Fibroblast of lung (primary cell): ENCODE measurements at regions not wholly inside any gene's neighbourhood (a gene's known extent, or its start where the extent isn't known, plus 50 kb on each side); places are given as distances from the start of the nearest gene placed in this dataset.

Experiments
- DNase-seq, 2 donors: peaks; one replicate each; pipeline versions ENCODE4 v3.0.0 to v3.0.0-alpha.2; 2010; ENCODE audit warnings: low read depth in 2 of 2
- H2AFZ ChIP-seq: 2 replicates; pipeline ENCODE4 v1.5.1; 2012; ENCODE audit warnings: low read length, control low read depth, inconsistent platforms
- H3K27ac ChIP-seq: 2 replicates; pipeline ENCODE4 v1.5.1; 2011; ENCODE audit warnings: low read length, control low read depth; ENCODE audit not compliant: insufficient read depth
- H3K27me3 ChIP-seq: 2 replicates; pipeline ENCODE4 v1.5.1; 2011; ENCODE audit warnings: mild to moderate bottlenecking, low read length; ENCODE audit not compliant: control insufficient read depth, insufficient read depth
- H3K36me3 ChIP-seq: 2 replicates; pipeline ENCODE4 v1.5.1; 2011; ENCODE audit warnings: low read length; ENCODE audit not compliant: control insufficient read depth, insufficient read depth
- H3K4me1 ChIP-seq: 2 replicates; pipeline ENCODE4 v1.5.1; 2011; ENCODE audit warnings: low read length; ENCODE audit not compliant: control insufficient read depth, insufficient read depth; ENCODE audit errors: extremely low read depth
- H3K4me2 ChIP-seq: 2 replicates; pipeline ENCODE4 v1.5.1; 2011; ENCODE audit warnings: low read length, control low read depth; ENCODE audit not compliant: insufficient read depth; ENCODE audit errors: extremely low read depth
- H3K4me3 ChIP-seq, 4 experiments: fragments of 200-600 bp in 1 of 4; sonication (generic) in 1 of 4; replicated peaks in 1 of 4; 2 replicates each; pipeline ENCODE4 v1.5.1; 2011 to 2016; ENCODE audit warnings: low read length in 4 of 4, low read depth in 3 of 4, mild to moderate bottlenecking in 3 of 4, control low read depth in 2 of 4, inconsistent platforms in 1 of 4, mixed read lengths in 1 of 4; ENCODE audit not compliant: insufficient read depth in 1 of 4; ENCODE audit errors: control extremely low read depth in 1 of 4
- H3K79me2 ChIP-seq: 2 replicates; pipeline ENCODE4 v1.5.1; 2012; ENCODE audit warnings: mild to moderate bottlenecking, low read length, inconsistent platforms; ENCODE audit not compliant: control insufficient read depth, insufficient read depth
- H3K9ac ChIP-seq: 2 replicates; pipeline ENCODE4 v1.5.1; 2011; ENCODE audit warnings: mild to moderate bottlenecking, low read length, control low read depth; ENCODE audit not compliant: insufficient read depth
- H3K9me3 ChIP-seq: 2 replicates; pipeline ENCODE4 v1.5.1; 2012; ENCODE audit warnings: low read depth, low read length; ENCODE audit not compliant: control insufficient read depth, insufficient read depth
- H4K20me1 ChIP-seq: 2 replicates; pipeline ENCODE4 v1.5.1; 2011; ENCODE audit warnings: low read length; ENCODE audit not compliant: control insufficient read depth, insufficient read depth; ENCODE audit errors: extremely low read depth
- EZH2 ChIP-seq: IDR thresholded peaks from 2 replicates; pipeline ENCODE4 v1.5.1; 2012; ENCODE audit warnings: low read length, control low read depth, mild to moderate bottlenecking; ENCODE audit errors: missing control alignments
- TF ChIP-seq, protein P1 (sequence below), 2 donors: IDR thresholded peaks in 1 of 2; conservative IDR thresholded peaks in 1 of 2; 1 replicate in 1 of 2; 2 replicates in 1 of 2; pipeline ENCODE4 v1.5.1; 2011 to 2012; ENCODE audit warnings: low read length in 2 of 2, control low read depth in 1 of 2, inconsistent platforms in 1 of 2, low read depth in 1 of 2, mild to moderate bottlenecking in 1 of 2

DNA sequence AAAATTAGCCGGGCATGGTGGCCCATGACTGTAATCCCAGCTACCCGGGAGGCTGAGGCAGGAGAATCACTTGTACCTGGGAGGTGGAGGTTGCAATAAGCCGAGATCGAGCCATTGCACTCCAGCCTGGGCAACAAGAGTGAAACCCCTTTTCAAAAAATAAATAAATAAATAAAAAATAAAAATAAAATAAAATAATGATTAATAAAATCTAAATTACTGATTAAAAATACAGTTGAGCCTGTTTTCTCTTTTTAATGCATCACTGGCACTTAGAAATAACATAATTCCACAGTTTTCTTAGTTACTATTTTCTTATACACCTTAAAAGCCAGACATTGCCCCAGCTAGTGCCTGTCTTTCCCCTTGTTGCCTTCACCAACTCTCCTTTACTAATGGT lies 922.8 kb upstream of the GJE1 start:
- DNase-seq, result no peak
- Histone ChIP-seq H3K4me1 (no peaks in the 10 kb centered on the region), H3K36me3 (no peaks in the 10 kb centered on the region), H3K9me3 (no peaks in the 10 kb centered on the region), H3K79me2 (no peaks in the 10 kb centered on the region), H3K27me3 (no peaks in the 10 kb centered on the region), H4K20me1 (no peaks in the 10 kb centered on the region), H3K4me2 (no peak overlapping the region), H2AFZ (no peak overlapping the region), H3K9ac (no peak overlapping the region), H3K27ac (no peak overlapping the region), H3K4me3 (no peak overlapping the region)
- no peak for TF ChIP-seq EZH2
- TF ChIP-seq, protein P1, sequence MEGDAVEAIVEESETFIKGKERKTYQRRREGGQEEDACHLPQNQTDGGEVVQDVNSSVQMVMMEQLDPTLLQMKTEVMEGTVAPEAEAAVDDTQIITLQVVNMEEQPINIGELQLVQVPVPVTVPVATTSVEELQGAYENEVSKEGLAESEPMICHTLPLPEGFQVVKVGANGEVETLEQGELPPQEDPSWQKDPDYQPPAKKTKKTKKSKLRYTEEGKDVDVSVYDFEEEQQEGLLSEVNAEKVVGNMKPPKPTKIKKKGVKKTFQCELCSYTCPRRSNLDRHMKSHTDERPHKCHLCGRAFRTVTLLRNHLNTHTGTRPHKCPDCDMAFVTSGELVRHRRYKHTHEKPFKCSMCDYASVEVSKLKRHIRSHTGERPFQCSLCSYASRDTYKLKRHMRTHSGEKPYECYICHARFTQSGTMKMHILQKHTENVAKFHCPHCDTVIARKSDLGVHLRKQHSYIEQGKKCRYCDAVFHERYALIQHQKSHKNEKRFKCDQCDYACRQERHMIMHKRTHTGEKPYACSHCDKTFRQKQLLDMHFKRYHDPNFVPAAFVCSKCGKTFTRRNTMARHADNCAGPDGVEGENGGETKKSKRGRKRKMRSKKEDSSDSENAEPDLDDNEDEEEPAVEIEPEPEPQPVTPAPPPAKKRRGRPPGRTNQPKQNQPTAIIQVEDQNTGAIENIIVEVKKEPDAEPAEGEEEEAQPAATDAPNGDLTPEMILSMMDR (conservative IDR thresholded peaks at IDR 0.05 in 1 of 2, IDR thresholded peaks at IDR 0.05 in 1 of 2; ENCODE audit: low read depth in 1 of 2, low read length in 2 of 2), result no peak

DNA sequence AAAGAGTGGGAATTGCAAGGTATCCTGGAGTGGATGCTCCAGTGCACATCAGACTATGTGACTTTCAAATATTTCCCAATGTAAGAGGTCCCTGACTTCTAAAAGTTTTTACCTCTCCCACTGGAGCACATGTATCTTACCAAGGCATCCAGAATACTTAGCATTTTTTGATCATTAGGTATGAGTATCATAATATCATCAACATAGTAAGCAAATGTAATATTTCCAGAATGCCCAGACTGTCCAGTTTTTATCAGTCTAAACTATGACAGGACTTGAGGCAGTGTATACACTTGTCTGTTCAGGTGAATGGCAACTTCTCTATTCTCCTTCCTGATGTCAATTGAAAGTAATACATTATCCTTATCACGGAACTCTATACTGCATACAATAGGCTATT lies 924.6 kb upstream of the GJE1 start:
- no peak for TF ChIP-seq EZH2
- TF ChIP-seq, protein P1 (conservative IDR thresholded peaks at IDR 0.05 in 1 of 2, IDR thresholded peaks at IDR 0.05 in 1 of 2; ENCODE audit: low read depth in 1 of 2, low read length in 2 of 2), result no peak
- Histone ChIP-seq H3K36me3 (no peaks in the 10 kb centered on the region), H3K4me3 (no peak overlapping the region), H2AFZ (no peak overlapping the region), H3K9ac (no peak overlapping the region), H3K4me1 (no peaks in the 10 kb centered on the region), H3K4me2 (no peak overlapping the region), H4K20me1 (no peaks in the 10 kb centered on the region), H3K79me2 (no peaks in the 10 kb centered on the region), H3K9me3 (no peaks in the 10 kb centered on the region), H3K27ac (no peak overlapping the region), H3K27me3 (no peaks in the 10 kb centered on the region)
- DNase-seq, result no peak

DNA sequence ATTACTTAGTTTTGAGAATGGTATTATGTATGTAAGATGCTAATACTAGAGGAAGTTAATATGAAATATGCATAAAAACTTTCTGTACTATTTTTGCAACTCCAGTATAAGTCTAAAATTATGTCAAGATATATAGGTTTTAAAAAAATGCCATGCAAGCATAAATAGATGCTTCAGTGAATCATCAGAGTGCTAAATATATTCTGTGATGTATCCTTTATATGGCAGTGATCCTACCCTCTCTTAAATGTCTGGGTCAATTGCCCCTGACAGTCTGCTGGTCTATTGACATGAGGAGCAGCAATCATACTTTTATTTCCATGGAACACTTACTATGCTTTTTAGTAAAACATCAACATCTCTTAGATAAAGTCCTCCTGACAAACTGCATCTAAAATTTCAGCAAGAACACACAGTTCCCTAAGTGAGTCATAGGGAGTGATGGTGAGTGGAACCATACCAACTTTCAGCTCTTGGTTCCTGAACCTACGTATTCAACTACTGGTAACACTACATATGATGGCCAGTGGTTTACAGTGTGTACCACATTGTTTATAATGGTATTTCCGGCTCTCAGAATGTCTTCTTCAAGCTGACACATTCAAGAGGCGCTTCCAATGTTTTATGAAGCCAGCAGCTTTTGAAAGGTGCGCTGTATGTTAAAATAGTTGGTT lies 928.7 kb upstream of the GJE1 start:
- H2AFZ ChIP-seq, result no peak overlapping the region
- H3K27ac ChIP-seq, result no peak overlapping the region
- no peak overlapping the region for H3K4me3 ChIP-seq

More for the DNA sequence above, 928.7 kb upstream of the GJE1 start:
- Histone ChIP-seq H3K4me2 (no peak overlapping the region), H3K27me3 (no peaks in the 10 kb centered on the region), H4K20me1 (no peaks in the 10 kb centered on the region), H3K9me3 (no peaks in the 10 kb centered on the region), H3K36me3 (no peaks in the 10 kb centered on the region), H3K4me1 (no peaks in the 10 kb centered on the region), H3K79me2 (no peaks in the 10 kb centered on the region), H3K9ac (no peak overlapping the region)
- DNase-seq, result peak; percentile 51 to 98
- no peak for TF ChIP-seq EZH2
- TF ChIP-seq, protein P1 (conservative IDR thresholded peaks at IDR 0.05 in 1 of 2, IDR thresholded peaks at IDR 0.05 in 1 of 2; ENCODE audit: low read depth in 1 of 2, low read length in 2 of 2), result no peak
